SK-N-SH treated with all-trans-retinoic acid at 6 μM for 48 hours (cell line): ENCODE measurements at regions not wholly inside any gene's neighbourhood (a gene's known extent, or its start where the extent isn't known, plus 50 kb on each side); places are given as distances from the start of the nearest gene placed in this dataset.

Experiments
- BACH2 ChIP-seq: fragments of 250-450 bp; sonication (Bioruptor Pico); IDR thresholded peaks from 2 replicates; pipeline ENCODE4 v1.9.0; 2021; ENCODE audit warnings: mild to moderate bottlenecking, borderline replicate concordance
- GLIS3 ChIP-seq: fragments of 250-450 bp; sonication (Bioruptor Pico); IDR thresholded peaks from 2 replicates; pipeline ENCODE4 v1.5.0; 2020; ENCODE audit warnings: mild to moderate bottlenecking, moderate library complexity
- RARB ChIP-seq: fragments of 250-450 bp; sonication (Bioruptor Pico); IDR thresholded peaks from 2 replicates; pipeline ENCODE4 v1.8.0; 2021; ENCODE audit warnings: mild to moderate bottlenecking, moderate library complexity
- TCF4 ChIP-seq: fragments of 250-450 bp; sonication (Bioruptor Pico); IDR thresholded peaks from 2 replicates; pipeline ENCODE4 v1.8.0; 2021; ENCODE audit warnings: mild to moderate bottlenecking, moderate library complexity, borderline replicate concordance
- TSHZ2 ChIP-seq: fragments of 250-450 bp; sonication (Bioruptor Pico); IDR thresholded peaks from 2 replicates; pipeline ENCODE4 v1.5.0; 2020; ENCODE audit warnings: mild to moderate bottlenecking, moderate library complexity
- ZFP3 ChIP-seq: fragments of 250-450 bp; sonication (Bioruptor Pico); IDR thresholded peaks from 2 replicates; pipeline ENCODE4 v1.5.0; 2020; ENCODE audit warnings: mild to moderate bottlenecking, moderate library complexity
- ZNF565 ChIP-seq: fragments of 450-650 bp; formaldehyde crosslinking; conservative IDR thresholded peaks from 2 replicates; pipeline ENCODE4 v1.5.0; 2020; ENCODE audit warnings: low read depth, mild to moderate bottlenecking, moderate library complexity
- ZNF70 ChIP-seq: fragments of 450-650 bp; formaldehyde crosslinking; IDR thresholded peaks from 2 replicates; pipeline ENCODE4 v1.5.0; 2020; ENCODE audit warnings: mild to moderate bottlenecking, moderate library complexity
- TF ChIP-seq, protein P1 (sequence below): fragments of 250-450 bp; sonication (Bioruptor Pico); IDR thresholded peaks from 2 replicates; pipeline ENCODE4 v1.8.0; 2021; ENCODE audit warnings: low read depth, mild to moderate bottlenecking, moderate library complexity, borderline replicate concordance
- TF ChIP-seq, protein P2 (sequence below): fragments of 250-450 bp; sonication (Bioruptor Pico); IDR thresholded peaks from 2 replicates; pipeline ENCODE4 v1.8.0; 2020; ENCODE audit warnings: mild to moderate bottlenecking, moderate library complexity, borderline replicate concordance
- TF ChIP-seq, protein P3 (sequence below): fragments of 250-450 bp; sonication (Bioruptor Pico); IDR thresholded peaks from 2 replicates; pipeline ENCODE4 v1.5.1; 2020; ENCODE audit warnings: low read depth, mild to moderate bottlenecking, moderate library complexity

DNA sequence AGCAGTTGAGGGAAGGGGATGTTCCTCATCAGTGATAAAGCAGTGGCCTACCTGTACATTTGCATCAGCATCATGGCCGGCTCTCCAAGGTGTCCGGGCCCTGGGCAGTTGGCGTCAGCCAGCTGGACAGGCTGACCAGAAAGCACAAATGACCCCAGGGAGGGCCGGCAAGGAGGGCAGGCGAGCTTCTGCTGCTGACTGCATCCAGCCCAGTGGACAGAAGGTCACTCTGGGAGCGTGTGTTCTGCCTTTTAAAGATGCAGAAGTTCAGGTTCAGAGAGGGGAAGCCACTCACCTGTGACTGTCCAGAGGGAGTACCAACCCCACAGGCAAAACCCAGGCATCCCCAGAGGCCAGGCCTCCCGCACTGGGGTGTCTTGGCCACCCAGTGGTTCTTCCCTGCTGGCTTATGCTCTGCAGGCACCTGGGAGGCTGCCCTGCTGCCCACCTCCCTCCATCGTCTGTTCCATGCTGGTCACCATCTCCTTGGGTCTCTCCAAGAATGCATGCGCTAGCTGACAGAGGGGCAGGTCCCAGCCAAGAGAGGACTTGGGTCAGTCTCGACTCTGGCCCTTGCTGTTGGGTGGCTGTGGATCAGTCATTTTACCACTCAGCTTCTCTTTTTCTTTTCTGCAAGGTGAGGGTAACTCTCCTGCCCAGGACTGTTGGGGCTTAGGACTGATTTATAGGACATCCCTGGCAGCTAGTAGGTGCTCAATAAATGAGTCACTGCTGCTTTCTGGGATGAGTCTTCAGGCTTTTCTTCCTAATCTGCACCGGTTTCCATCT, 89.9 kb downstream of the INHBB start:
- TF ChIP-seq ZFP3 (CRISPR knock-in tag) (no peak), GLIS3 (no peak), ZNF70 (no peak), TSHZ2 (CRISPR knock-in tag) (no peak), RARB (CRISPR knock-in tag) (no peak), BACH2 (CRISPR knock-in tag) (no peak), TCF4 (CRISPR knock-in tag) (no peak), ZNF565 (CRISPR knock-in tag) (no peak)
- TF ChIP-seq, protein P1, sequence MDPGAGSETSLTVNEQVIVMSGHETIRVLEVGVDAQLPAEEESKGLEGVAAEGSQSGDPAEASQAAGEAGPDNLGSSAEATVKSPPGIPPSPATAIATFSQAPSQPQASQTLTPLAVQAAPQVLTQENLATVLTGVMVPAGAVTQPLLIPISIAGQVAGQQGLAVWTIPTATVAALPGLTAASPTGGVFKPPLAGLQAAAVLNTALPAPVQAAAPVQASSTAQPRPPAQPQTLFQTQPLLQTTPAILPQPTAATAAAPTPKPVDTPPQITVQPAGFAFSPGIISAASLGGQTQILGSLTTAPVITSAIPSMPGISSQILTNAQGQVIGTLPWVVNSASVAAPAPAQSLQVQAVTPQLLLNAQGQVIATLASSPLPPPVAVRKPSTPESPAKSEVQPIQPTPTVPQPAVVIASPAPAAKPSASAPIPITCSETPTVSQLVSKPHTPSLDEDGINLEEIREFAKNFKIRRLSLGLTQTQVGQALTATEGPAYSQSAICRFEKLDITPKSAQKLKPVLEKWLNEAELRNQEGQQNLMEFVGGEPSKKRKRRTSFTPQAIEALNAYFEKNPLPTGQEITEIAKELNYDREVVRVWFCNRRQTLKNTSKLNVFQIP (CRISPR knock-in tag), result no peak
- TF ChIP-seq, protein P2, sequence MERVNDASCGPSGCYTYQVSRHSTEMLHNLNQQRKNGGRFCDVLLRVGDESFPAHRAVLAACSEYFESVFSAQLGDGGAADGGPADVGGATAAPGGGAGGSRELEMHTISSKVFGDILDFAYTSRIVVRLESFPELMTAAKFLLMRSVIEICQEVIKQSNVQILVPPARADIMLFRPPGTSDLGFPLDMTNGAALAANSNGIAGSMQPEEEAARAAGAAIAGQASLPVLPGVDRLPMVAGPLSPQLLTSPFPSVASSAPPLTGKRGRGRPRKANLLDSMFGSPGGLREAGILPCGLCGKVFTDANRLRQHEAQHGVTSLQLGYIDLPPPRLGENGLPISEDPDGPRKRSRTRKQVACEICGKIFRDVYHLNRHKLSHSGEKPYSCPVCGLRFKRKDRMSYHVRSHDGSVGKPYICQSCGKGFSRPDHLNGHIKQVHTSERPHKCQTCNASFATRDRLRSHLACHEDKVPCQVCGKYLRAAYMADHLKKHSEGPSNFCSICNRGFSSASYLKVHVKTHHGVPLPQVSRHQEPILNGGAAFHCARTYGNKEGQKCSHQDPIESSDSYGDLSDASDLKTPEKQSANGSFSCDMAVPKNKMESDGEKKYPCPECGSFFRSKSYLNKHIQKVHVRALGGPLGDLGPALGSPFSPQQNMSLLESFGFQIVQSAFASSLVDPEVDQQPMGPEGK (CRISPR knock-in tag), result no peak
- TF ChIP-seq, protein P3, sequence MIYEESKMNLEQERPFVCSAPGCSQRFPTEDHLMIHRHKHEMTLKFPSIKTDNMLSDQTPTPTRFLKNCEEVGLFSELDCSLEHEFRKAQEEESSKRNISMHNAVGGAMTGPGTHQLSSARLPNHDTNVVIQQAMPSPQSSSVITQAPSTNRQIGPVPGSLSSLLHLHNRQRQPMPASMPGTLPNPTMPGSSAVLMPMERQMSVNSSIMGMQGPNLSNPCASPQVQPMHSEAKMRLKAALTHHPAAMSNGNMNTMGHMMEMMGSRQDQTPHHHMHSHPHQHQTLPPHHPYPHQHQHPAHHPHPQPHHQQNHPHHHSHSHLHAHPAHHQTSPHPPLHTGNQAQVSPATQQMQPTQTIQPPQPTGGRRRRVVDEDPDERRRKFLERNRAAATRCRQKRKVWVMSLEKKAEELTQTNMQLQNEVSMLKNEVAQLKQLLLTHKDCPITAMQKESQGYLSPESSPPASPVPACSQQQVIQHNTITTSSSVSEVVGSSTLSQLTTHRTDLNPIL (CRISPR knock-in tag), result no peak
